Ammon's horn (tissue), 1 donor: ENCODE measurements at regions not wholly inside any gene's neighbourhood (a gene's known extent, or its start where the extent isn't known, plus 50 kb on each side); places are given as distances from the start of the nearest gene placed in this dataset.

ENCODE experiments used
- DNase-seq: peaks from one replicate; pipeline ENCODE4 v3.0.0-alpha.2; 2016; ENCODE audit warnings: low spot score

GRCh38 chr20:22226849-22227700, 357.3 kb downstream of the FOXA2 start:
- no peak for DNase-seq

DNA sequence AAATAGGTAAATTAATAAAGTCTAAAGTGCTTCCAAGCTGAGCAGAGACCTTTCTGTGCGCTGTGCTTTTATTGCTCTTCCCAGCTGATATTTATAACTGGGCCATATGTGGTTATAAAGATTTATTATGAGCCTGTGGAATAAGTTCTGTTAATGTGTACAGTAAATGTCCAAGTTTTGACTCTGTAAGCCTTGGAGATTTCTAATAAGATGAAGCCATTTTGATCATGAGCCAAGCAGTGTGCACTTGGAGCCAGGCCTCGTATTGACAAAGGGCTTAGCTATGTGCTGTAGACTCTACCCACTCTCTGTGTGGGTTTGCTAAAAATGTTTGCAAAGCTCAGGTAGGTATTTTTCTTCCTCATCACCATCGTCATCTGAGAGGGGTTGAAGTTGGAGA, 361.1 kb downstream of the FOXA2 start:
- DNase-seq: no peak

DNA sequence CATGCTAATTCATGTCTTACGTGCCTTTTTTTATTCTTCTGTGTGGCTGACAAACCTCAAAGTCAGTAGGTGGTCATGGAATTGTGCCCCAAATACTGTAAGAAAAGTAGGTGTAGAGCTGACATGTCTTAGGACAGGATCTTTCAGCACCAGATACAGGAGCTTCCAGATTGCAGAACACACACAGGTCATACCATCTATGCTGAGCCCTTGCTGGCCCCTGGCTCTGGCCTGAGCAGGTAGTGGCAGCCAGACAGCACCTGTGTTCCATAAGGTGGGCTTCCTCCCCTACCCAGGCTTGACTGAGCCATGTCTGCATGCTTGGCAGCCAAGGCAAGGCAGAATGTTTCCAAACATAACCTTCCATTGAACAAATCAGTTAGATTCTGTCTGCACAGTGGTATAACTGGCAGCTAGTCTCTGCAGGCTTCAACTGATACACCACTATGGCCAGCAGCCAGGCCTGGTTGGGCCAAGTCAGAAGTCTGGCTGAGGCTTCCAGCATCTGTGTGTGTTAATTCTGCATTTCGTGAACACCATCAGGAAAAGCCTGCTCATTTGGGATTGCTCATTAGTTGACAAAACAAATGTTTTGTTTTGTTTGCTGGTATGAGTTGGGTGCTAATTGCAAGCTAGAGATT, 366.5 kb downstream of the FOXA2 start:
- DNase-seq: peak; percentile 16

- no peak for DNase-seq
These were observed 367.4 kb downstream of the FOXA2 start for GRCh38 chr20:22216984-22217383.

GRCh38 chr20:22214296-22214695, 370.1 kb downstream of the FOXA2 start:
- no peak for DNase-seq

- DNase-seq: no peak
These were observed 371.1 kb downstream of the FOXA2 start for GRCh38 chr20:22213271-22213670.

GRCh38 chr20:22207280-22207679, 377.1 kb downstream of the FOXA2 start:
- DNase-seq: no peak

DNA sequence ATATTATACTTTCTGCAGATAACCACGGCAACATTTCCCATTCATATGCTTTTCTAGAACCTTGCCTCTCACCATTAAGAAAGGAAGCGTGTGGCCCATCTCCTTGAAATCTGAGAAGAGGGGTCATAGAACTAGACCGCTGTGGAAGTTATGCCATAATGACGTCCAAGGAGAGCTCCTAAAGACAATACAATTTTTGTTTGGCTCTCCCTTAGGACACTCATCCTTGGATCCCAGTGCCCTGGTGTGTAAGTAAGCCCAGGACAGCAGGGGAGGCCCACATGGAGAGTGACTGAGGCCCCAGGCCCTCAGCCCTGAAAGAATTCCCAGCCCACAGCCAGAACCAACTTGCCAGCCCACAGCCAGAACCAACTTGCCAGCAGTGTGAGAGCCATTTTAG, 379.6 kb downstream of the FOXA2 start:
- DNase-seq: no peak

DNA sequence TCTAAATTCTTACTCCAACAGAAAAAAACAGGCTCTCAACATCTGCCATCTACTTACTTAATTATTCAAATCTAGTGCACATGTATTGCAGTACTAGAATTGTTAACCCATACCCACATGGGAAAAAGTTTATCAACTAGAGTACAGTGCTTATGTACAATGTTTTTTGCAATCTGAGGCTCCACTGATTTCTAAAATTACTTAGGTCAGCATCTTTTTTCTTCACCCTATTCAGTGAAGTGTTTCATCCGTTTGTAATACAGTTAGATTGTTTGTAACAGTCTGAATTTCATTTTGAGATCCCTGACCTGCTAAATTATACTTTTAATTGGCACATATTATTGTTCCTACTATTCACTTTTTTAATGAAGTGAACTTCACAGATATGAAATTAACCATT, 402.2 kb downstream of the FOXA2 start:
- DNase-seq: no peak

GRCh38 chr20:22180244-22180643, 404.1 kb downstream of the FOXA2 start:
- DNase-seq: no peak

DNA sequence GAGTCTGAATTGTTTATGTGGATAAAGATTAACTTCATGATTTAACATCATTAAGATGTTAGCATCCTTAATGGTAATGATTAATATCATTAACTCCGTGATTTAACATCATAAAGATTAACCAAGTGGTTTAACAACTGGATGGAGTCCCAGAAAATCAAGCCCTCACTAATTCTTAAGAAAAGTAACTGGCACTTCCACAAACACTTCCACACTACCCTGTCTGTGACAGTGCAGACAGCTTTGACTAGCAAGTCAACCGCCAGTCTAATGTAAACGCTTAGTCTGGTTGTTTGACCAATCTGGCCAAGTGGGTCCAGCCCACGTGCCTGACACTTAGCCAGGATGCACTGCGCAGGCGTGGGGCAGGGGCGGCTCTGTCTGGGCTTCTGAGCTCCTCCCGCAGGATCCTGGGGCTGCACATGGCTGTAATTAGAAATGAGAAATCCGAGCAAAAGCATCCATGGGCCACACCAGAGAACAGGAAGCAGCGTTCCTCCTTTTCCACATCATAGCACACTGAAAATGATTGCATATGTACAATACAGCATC, 424.2 kb downstream of the FOXA2 start:
- DNase-seq: no peak

- no peak for DNase-seq
These were observed 425.1 kb downstream of the FOXA2 start for GRCh38 chr20:22159276-22159675.

DNA sequence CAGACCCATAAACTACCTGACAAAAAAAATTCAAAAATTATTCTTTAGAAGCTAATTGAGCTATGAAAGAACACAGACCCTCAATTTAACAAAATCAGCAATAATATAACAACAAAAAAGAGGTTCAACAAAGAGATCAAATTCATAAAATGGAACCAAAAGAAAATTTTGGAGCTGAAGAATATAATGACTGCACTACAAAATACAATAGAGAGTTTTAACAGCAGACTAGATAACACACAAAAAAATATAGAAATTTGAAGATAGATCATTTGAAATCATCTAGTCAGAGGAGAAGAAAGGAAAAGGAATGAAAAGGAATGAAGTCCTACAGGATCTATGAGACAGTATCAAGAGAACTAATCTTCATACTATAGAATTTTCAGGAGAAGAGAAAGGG, 422.1 kb downstream of the PAX1 start:
- DNase-seq: no peak

DNA sequence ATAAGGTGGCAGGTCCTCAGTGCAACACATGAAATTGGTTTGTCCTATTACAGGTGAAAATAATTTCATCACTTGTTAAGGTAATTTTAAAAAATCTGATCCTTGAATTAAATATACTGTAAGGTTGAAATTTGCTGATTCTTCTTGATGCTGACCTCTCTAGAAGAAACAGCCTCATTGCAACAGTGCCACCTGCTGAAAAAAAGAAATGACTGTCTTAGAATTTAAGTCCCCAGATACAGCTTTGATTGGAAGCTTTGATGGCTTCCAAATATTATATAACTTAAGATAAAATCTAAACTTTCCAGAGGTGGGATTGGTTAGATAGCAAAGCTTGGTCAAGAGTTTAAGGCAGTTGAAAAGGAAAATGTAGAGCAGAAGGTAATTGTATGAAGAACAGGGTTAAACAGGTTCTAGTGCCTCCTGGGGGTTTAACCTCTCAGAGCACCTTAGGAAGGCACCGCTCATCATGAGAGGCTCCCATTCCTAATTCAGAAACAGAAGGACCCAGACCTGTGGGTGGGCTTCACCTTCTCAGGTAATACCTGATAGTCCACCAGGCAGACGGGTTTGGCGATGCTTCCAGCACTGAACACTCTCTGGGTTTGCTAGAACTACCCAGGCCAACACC, 401.0 kb downstream of the PAX1 start:
- DNase-seq: peak; percentile 33

GRCh38 chr20:22101606-22102005, 396.1 kb downstream of the PAX1 start:
- DNase-seq: no peak

GRCh38 chr20:22100686-22101085, 395.2 kb downstream of the PAX1 start:
- DNase-seq: no peak

DNA sequence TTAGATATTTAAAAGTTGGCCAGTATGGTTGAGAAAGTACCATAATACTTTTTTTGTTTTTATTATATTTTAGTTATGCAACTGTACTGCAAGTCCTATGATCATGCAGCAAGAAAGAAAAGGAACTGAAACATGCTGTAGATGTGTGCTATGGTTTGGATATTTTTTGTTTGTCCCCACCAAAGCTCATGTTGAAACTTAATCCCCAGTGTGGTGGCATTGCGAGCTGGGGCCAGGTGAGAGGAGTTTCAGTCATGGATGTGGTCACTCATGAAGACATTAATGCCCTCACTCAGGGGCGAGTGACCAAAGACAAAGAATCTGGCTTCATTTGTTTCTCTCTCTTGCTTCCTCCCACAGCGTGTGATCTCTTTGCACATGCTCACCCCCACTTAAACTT, 393.9 kb downstream of the PAX1 start:
- DNase-seq: no peak

- no peak for DNase-seq
These were observed 393.0 kb downstream of the PAX1 start for GRCh38 chr20:22098511-22098910.

DNA sequence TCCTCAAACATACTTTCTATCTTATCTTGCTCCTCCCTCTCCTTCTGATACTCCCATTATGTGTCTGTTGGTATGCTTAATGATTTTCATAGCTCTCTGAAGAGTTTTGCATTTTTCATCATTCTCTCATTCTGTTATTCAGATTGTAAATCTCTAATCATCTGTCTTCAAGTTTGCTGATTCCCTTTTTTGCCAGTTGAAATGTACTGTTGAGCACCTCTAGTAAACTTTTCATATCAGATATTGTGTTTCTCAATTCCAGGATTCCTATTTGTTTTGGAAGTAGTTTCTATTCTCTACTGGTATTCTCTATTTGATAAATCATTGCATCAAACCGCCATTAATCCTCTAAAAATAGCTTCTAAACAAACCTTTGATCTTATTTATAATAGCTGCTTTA, 387.7 kb downstream of the PAX1 start:
- DNase-seq: no peak

- DNase-seq: no peak
These were observed 383.4 kb downstream of the PAX1 start for GRCh38 chr20:22088882-22089281.

DNA sequence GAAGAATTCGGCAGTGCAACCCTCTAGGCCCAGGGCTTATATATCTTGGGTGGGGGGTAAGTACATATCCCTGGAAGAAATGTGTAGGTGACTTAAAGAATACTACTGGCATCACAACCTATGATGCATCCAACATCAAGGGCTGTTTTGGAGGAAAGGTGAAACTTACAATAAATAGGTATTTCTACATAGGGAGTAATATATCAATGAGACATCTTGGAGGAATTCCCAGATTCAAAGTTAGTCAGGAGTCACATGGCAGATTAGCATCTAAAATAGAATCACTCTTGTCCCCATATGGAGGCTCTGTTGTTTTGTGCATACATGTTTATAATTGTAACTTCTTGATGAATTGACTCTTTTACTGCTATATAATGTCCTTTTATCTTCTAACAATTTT, 375.5 kb downstream of the PAX1 start:
- DNase-seq: no peak

DNA sequence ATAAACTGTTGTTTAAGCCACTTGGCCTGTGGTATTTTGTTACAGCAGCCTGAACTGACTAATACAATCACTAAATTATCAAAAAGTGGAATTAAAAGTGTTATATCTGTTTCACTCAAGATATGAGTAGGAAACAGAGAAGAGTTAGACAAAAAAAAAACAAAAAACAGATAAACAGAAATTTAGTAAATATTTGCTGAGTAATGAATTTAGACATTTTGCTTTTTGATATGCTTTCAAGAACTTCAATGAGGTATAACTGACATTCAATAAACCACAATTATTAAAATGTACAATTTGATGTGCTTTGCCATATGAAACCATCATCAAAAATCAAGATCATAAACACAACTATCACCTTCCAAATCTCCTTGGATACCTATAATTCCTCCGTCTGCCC, 369.2 kb downstream of the PAX1 start:
- no peak for DNase-seq

- DNase-seq: no peak
These were observed 366.4 kb downstream of the PAX1 start for GRCh38 chr20:22071841-22072240.
